ENCODE measurements at regions not wholly inside any gene's neighbourhood (a gene's known extent, or its start where the extent isn't known, plus 50 kb on each side); places are given as distances from the start of the nearest gene placed in this dataset.

DNA sequence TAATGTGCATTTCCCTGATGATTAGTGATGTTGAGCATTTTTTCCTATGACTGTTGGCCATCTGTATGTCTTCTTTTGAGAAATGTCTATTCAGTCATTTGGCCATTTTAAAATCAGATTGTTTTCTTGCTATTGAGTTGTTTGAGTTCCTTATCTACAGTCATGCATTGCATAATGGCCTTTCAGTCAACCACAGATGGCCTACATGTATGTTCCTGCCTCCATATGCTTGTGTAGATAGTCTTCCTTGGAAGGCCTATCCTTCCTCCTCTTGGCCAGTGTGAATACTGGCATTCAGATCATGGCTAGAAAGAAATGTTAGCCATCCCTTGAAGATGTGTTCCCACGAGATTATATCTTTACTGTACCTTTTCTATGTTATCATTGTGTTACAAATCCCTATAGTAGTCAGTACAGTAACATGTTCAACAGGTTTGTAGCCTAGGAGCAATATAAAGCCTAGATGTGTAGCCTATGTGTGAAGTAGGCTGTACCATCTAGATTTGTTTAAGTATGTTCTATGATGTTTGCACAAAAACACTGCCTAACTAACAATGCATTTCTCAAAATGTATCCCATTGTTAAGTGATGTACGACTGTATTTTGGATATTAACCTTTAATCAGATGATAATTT, 65.6 kb upstream of the CD302 start:
- TF ChIP-seq POLR2A (IDR thresholded peaks at IDR 0.05; ENCODE audit: low read length) (no peak), GATA1 (IDR thresholded peaks at IDR 0.05; ENCODE audit: low read depth, low read length) (no peak)
